ENCODE measurements at regions not wholly inside any gene's neighbourhood (a gene's known extent, or its start where the extent isn't known, plus 50 kb on each side); places are given as distances from the start of the nearest gene placed in this dataset.

GRCh38 chr12:73210548-73211204 lies 938.5 kb downstream of the TRHDE start:
- no peak overlapping the region for H3K4ac ChIP-seq (ENCODE audit: low read depth, low read length)
- H3K27me3 ChIP-seq (ENCODE audit: insufficient read depth, low read length), result no peaks in the 10 kb centered on the region
- H3K23me2 ChIP-seq (ENCODE audit: insufficient read length, low read depth, low read length, poor library complexity, severe bottlenecking), result no peaks in the 10 kb centered on the region
- H3T11ph ChIP-seq (ENCODE audit: low read length), result no peak overlapping the region
- H2BK12ac ChIP-seq (ENCODE audit: insufficient read length, low read depth, low read length), result no peak overlapping the region
- no peaks in the 10 kb centered on the region; a peak in 1 of 7 replicates for H3K36me3 Mint-ChIP-seq (ENCODE audit: insufficient read depth in 1 of 3, low read depth in 3 of 3)
- TF ChIP-seq, protein P1, sequence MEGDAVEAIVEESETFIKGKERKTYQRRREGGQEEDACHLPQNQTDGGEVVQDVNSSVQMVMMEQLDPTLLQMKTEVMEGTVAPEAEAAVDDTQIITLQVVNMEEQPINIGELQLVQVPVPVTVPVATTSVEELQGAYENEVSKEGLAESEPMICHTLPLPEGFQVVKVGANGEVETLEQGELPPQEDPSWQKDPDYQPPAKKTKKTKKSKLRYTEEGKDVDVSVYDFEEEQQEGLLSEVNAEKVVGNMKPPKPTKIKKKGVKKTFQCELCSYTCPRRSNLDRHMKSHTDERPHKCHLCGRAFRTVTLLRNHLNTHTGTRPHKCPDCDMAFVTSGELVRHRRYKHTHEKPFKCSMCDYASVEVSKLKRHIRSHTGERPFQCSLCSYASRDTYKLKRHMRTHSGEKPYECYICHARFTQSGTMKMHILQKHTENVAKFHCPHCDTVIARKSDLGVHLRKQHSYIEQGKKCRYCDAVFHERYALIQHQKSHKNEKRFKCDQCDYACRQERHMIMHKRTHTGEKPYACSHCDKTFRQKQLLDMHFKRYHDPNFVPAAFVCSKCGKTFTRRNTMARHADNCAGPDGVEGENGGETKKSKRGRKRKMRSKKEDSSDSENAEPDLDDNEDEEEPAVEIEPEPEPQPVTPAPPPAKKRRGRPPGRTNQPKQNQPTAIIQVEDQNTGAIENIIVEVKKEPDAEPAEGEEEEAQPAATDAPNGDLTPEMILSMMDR (conservative IDR thresholded peaks at IDR 0.05), result no peak
- peaks cover 3 to 5% of the 10 kb centered on the region in 2 experiments; a peak in 4 of 5 replicates for H3K9me3 Mint-ChIP-seq
- no peak overlapping the region for H3K27ac ChIP-seq (ENCODE audit: insufficient read length, low read depth, low read length)
- no peaks in the 10 kb centered on the region for H3K4me1 ChIP-seq (ENCODE audit: insufficient read depth, low read length)
- WGBS (ENCODE audit: extremely low coverage, insufficient read length, low lambda C conversion rate), result no CpG with 5 or more reads among the region's 5 CpGs
- no peaks in the 10 kb centered on the region for H3K27me3 Mint-ChIP-seq (ENCODE audit: low read depth)
- H3K18ac ChIP-seq (ENCODE audit: insufficient read length, low read depth, low read length), result no peak overlapping the region
- no peak overlapping the region for H3K27ac Mint-ChIP-seq
- H3K23ac ChIP-seq (ENCODE audit: insufficient read length, low read depth, low read length), result no peak overlapping the region
- peaks cover 2% of the 10 kb centered on the region in 2 experiments; a peak in 2 of 4 replicates for H3K4me1 Mint-ChIP-seq
- no peak overlapping the region for H4K8ac ChIP-seq (replicated peaks; ENCODE audit: insufficient read length, low read depth, low read length)
- no peak overlapping the region for H4K91ac ChIP-seq (ENCODE audit: insufficient read length, low read depth, low read length)
- H3K79me1 ChIP-seq (ENCODE audit: insufficient read depth, low read depth, low read length, poor library complexity, severe bottlenecking), result no peaks in the 10 kb centered on the region
- H2BK15ac ChIP-seq (ENCODE audit: low read depth, low read length), result no peak overlapping the region
- H3K4me3 Mint-ChIP-seq, result no peak overlapping the region
- DNase-seq, result no peak
- H3K79me2 ChIP-seq (ENCODE audit: insufficient read depth, low read length), result no peaks in the 10 kb centered on the region
- H2AK5ac ChIP-seq (ENCODE audit: insufficient read length, low read length), result no peak overlapping the region
- no peaks in the 10 kb centered on the region for H3K9me3 ChIP-seq (ENCODE audit: control insufficient read depth, low read depth, low read length)
- no peak overlapping the region for H3K14ac ChIP-seq (ENCODE audit: insufficient read depth, low read length)
- H3K9ac ChIP-seq (ENCODE audit: extremely low read depth, insufficient read length, low read length), result no peak overlapping the region
- H2BK5ac ChIP-seq (ENCODE audit: insufficient read length, low read length), result no peak overlapping the region
- H2BK20ac ChIP-seq (ENCODE audit: low read depth, low read length, poor library complexity, severe bottlenecking), result no peak overlapping the region
- H2BK120ac ChIP-seq (ENCODE audit: low read depth, low read length, poor library complexity, severe bottlenecking), result no peak overlapping the region
- H3K4me2 ChIP-seq (ENCODE audit: insufficient read depth, insufficient read length, low read length), result no peak overlapping the region
- no peak overlapping the region for H3K56ac ChIP-seq (ENCODE audit: insufficient read length, low read depth, low read length)
- no peaks in the 10 kb centered on the region for H4K20me1 ChIP-seq (ENCODE audit: control insufficient read depth, insufficient read depth, insufficient read length)
- no peak overlapping the region for H4K5ac ChIP-seq (ENCODE audit: insufficient read length, low read depth, low read length)
- no peak overlapping the region for H2AFZ ChIP-seq (ENCODE audit: low read length)

Data from H9 (cell line).